ENCODE measurements at regions not wholly inside any gene's neighbourhood (a gene's known extent, or its start where the extent isn't known, plus 50 kb on each side); places are given as distances from the start of the nearest gene placed in this dataset.

DNA sequence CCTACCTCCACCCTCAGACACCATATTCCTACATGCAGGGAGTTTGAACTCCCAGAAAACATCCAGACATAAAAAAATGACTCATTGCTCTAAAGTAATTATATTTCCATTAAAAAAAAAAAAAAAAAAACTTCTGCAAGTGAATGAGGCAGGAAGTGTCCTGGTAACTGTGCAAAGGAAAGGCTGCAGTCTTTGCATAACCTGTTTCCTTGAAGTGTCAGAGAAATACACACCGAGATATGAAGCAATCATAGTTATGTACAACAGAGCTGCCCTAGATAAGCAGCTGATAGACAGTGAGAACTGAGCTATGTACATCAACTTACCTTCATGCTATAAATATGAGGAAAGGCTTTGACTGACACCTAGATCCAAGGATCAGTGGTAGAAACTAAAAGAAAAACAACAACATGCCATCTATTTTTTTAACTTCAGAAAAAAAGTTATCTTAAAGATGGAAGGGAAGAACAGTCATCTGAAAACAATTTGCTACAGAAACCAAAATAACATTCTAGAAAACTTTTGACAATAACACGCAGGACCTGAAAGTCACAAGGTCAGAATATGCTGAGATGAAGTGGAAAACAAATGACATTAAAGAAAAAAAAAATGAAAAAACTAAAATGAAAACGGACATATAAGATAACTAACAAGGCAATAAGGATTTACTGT is 263.2 kb downstream of the SEC23A start:
- Histone ChIP-seq H3K36me3 (no peaks in the 10 kb centered on the region), H3K27ac (peak overlapping the region in 1 of 5 donors; percentile 25), H3K27me3 (peaks cover 0 to 13% (median 0%) of the 10 kb centered on the region in 3 donors), H3K4me3 (no peak overlapping the region), H3K9me3 (no peaks in the 10 kb centered on the region), H3K4me1 (peaks cover 0 to 9% (median 0%) of the 10 kb centered on the region in 4 donors)
- DNase-seq = peak in 1 of 2 donors; percentile 51
- TF ChIP-seq, protein P1, sequence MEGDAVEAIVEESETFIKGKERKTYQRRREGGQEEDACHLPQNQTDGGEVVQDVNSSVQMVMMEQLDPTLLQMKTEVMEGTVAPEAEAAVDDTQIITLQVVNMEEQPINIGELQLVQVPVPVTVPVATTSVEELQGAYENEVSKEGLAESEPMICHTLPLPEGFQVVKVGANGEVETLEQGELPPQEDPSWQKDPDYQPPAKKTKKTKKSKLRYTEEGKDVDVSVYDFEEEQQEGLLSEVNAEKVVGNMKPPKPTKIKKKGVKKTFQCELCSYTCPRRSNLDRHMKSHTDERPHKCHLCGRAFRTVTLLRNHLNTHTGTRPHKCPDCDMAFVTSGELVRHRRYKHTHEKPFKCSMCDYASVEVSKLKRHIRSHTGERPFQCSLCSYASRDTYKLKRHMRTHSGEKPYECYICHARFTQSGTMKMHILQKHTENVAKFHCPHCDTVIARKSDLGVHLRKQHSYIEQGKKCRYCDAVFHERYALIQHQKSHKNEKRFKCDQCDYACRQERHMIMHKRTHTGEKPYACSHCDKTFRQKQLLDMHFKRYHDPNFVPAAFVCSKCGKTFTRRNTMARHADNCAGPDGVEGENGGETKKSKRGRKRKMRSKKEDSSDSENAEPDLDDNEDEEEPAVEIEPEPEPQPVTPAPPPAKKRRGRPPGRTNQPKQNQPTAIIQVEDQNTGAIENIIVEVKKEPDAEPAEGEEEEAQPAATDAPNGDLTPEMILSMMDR (IDR thresholded peaks at IDR 0.05) = no peak
- no peak for TF ChIP-seq POLR2AphosphoS5 (IDR thresholded peaks at IDR 0.05)
- no peak for TF ChIP-seq POLR2A (IDR thresholded peaks at IDR 0.05)
- no peak for TF ChIP-seq EP300 (IDR thresholded peaks at IDR 0.05)
- intact Hi-C loops (cut with DNase I; ENCODE audit: low total_unique reads) = no loop called here
- 27 to 37% (median 32%) methylated on average over 3 of the region's 3 CpGs for WGBS, 5 donors

DNA sequence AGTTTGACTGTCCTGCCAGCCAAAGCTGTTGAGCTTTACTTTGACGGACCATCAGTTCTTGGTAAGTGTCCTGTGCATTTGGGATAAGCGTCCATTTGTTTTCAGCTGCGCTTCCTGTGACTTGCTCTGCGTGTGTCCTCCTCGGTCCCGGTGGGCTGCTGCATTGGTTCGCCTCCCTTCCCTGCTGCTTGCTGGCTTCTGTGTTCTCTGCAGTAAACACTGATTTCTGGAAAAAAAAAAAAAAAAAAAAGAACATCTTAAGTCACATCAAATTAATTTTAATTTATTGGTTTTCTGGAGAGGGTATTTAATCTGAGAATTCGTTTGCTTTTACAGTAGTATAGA is 264.1 kb downstream of the SEC23A start:
- Histone ChIP-seq H3K36me3 (no peaks in the 10 kb centered on the region), H3K4me1 (peaks cover 0 to 9% (median 0%) of the 10 kb centered on the region in 4 donors), H3K27ac (no peak overlapping the region), H3K4me3 (no peak overlapping the region), H3K9me3 (no peaks in the 10 kb centered on the region), H3K27me3 (peaks cover 0 to 13% (median 0%) of the 10 kb centered on the region in 3 donors)
- DNase-seq = no peak
- 77 to 86% (median 83%) methylated on average over 8 of the region's 8 CpGs for WGBS, 5 donors
- TF ChIP-seq, protein P1 (IDR thresholded peaks at IDR 0.05) = no peak
- TF ChIP-seq EP300 (IDR thresholded peaks at IDR 0.05) (no peak), POLR2AphosphoS5 (IDR thresholded peaks at IDR 0.05) (no peak), POLR2A (IDR thresholded peaks at IDR 0.05) (no peak)
- intact Hi-C loops (cut with DNase I; ENCODE audit: low total_unique reads) = no loop called here

DNA sequence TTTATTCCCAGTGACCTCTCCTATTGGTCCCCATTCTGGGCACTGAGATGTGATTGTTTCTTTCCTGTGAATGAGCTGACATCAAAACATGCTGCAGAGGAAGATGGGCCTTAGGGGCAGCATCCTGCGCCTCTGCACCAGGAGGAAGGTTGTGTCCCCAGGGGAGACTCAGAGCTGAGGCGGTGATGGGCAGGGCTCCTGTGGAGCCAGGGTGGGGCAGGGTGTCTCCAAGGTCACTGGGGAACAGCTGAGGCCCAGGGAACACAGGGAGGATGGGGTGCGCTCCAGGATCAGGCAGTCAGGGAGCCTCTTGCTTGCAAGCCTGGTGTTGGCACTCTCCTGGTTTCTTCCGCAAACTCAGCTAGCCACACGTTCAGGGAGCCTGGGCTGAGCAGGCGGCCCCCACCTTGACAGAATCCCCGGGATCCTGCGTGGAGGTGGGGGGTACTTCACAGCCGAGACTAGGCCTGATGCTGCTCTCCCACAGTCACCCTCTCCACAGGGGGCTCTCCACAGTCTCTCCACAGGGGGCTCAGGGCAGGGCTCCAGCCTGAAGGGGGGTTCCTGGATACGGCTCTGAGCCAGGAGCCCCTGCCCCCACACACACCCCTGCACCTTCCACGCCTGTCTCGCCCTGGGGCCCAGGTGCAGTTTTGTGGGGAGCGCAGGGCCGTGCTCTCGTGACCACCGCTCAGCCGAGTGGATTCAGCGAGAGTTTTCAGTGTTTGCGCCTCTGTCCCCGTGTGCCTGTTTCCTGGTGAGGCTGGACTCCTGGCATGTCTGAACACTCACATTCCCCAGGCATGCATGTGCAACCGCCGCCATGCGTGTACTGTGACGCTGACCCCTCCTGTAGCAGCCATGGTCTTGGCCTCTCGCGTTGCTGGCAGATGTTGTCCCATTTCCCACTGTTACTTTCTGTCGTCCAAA is 264.7 kb downstream of the SEC23A start:
- no peak for DNase-seq
- intact Hi-C loops (cut with DNase I; ENCODE audit: low total_unique reads) = no loop called here
- no peaks in the 10 kb centered on the region for H3K9me3 ChIP-seq
- H3K27ac ChIP-seq = no peak overlapping the region
- TF ChIP-seq, protein P1 (IDR thresholded peaks at IDR 0.05) = no peak
- TF ChIP-seq POLR2AphosphoS5 (IDR thresholded peaks at IDR 0.05) = no peak
- no peak for TF ChIP-seq EP300 (IDR thresholded peaks at IDR 0.05)
- no peak for TF ChIP-seq POLR2A (IDR thresholded peaks at IDR 0.05)
- peaks cover 0 to 13% (median 0%) of the 10 kb centered on the region in 3 donors for H3K27me3 ChIP-seq
- no peak overlapping the region for H3K4me3 ChIP-seq
- 80 to 88% (median 86%) methylated on average over 20 to 27 of the region's 27 CpGs for WGBS, 5 donors
- peaks cover 0 to 9% (median 0%) of the 10 kb centered on the region in 4 donors for H3K4me1 ChIP-seq
- H3K36me3 ChIP-seq = no peaks in the 10 kb centered on the region

DNA sequence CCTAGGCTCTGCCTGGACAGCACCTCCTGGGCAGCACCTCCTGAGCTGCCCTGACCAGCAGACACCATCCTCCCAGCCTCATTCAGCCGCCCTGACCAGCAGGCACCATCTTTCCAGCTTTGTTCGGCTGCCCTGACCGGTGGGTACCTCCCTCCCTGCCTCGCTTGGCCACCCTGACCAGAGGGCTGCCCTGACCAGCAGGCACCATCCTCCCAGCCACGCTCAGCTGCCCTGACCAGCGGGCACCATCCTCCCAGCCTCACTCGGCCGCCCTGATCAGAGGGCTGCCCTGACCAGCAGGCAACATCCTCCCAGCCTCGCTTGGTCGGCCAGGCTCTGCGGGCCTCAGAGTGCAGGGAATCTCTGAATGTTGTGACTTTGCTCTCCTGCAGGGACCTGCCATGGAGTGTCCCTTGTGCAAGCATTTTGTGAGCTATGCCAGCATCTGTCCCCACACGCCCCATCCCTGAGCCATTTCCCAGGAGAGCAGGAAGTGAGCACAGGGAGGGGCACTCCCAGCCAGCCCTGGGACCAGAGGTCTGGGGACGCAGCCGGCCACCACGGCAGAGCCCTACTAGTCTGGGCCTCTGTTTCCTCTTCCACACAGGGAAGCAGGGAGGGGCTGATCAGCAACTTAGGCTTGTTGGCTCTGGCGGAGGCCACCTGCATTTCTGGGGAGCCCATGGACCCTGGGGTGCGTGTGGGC is 265.5 kb downstream of the SEC23A start:
- peaks cover 0 to 9% (median 0%) of the 10 kb centered on the region in 4 donors for H3K4me1 ChIP-seq
- WGBS, 5 donors = 79 to 88% (median 82%) methylated on average over 13 to 17 of the region's 17 CpGs
- peaks cover 0 to 13% (median 0%) of the 10 kb centered on the region in 3 donors for H3K27me3 ChIP-seq
- TF ChIP-seq POLR2AphosphoS5 (IDR thresholded peaks at IDR 0.05) = no peak
- TF ChIP-seq POLR2A (IDR thresholded peaks at IDR 0.05) = no peak
- intact Hi-C loops (cut with DNase I; ENCODE audit: low total_unique reads) = no loop called here
- no peak overlapping the region for H3K27ac ChIP-seq
- no peaks in the 10 kb centered on the region for H3K9me3 ChIP-seq
- H3K36me3 ChIP-seq = no peaks in the 10 kb centered on the region
- no peak for DNase-seq
- no peak overlapping the region for H3K4me3 ChIP-seq

All from stomach (tissue), 8 donors.